NCI-H1694 (cell line): ENCODE measurements at regions not wholly inside any gene's neighbourhood (a gene's known extent, or its start where the extent isn't known, plus 50 kb on each side); places are given as distances from the start of the nearest gene placed in this dataset.
"Not testable (repeated sequence)": the region's sequence is repeated elsewhere in the genome, so short reads cannot be mapped to it uniquely, and the experiment has no call there.

Experiments used
- DNase-seq: peaks from one replicate; lab custom pipeline; 2025; lab: John Stamatoyannopoulos, UW

DNA sequence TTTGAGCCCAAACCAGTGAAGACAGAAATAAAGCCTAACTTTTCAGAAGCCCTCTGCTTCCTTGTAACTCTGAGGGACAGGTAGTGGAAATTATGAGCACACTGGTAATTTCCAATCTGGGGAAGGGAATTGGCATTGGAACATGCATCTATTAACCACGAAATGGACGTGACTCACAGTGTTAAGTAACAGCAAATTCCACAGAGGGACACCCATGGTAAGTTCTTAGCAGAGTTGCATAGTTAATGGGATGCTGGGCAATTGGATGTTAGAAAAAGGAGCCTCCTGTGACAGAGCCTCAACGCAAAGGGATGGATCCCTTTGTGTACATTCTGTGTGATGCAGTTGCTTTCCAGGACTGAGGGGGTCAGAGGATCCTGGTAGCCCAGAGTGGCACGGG lies 168.6 kb downstream of the SEMA6D start:
- DNase-seq: no peak

DNA sequence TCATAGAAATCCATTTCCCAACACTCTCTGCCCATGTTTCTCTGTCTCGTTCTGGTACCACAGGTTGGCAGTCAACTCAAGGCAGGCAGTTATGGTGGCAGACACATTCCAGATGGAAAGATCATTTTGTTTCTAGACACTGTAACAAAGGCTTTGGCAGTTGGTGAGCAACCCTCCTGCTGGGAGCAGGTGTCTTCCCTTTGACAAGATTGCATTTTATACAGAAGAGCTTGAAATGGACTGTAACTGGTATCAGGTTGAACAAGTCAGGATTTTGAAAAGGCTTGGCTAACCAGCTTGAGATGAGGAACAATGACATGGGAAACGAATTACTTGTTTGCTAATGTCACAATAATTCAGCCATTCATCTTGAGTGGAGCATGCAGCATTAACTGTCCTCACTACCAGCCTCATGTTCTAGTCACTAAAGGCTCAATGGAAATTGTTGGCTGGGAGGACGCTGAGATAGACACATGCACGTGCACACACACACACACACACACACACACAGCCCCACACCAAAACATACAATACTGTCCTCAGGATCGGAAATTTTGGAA lies 170.0 kb downstream of the SEMA6D start:
- DNase-seq: no peak

DNA sequence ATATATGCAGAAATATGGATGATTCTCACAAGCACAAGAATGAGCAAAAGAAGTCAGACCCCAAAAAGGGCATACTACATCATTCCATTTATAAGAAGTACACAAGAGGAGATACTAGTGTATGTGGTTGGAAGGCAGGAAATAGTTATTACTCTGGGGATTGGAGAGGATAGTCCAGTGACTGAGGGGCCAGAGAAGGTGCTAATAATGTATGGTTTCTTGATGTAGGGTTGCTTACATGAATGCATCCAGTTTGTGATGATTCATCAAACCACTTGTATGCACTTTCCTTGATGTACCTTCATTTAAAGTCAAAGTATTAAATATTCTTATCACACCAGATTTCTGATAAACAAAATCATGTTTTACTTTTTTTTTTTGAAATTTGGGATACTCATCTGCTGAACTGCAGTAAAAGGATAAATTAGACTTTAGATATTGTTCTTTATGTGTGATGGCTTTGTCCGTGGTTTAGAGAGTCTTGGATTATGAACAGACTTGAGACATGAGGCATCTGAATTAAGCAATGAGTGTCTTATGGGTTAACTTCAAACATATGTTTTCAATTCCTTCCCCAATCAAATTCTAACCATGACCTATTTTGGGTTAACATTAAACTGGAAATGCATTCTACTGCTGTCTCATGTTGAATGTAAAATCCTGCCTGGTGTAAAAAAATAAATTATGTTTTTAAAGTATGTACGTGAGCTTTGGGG lies 171.2 kb downstream of the SEMA6D start:
- DNase-seq: no peak

DNA sequence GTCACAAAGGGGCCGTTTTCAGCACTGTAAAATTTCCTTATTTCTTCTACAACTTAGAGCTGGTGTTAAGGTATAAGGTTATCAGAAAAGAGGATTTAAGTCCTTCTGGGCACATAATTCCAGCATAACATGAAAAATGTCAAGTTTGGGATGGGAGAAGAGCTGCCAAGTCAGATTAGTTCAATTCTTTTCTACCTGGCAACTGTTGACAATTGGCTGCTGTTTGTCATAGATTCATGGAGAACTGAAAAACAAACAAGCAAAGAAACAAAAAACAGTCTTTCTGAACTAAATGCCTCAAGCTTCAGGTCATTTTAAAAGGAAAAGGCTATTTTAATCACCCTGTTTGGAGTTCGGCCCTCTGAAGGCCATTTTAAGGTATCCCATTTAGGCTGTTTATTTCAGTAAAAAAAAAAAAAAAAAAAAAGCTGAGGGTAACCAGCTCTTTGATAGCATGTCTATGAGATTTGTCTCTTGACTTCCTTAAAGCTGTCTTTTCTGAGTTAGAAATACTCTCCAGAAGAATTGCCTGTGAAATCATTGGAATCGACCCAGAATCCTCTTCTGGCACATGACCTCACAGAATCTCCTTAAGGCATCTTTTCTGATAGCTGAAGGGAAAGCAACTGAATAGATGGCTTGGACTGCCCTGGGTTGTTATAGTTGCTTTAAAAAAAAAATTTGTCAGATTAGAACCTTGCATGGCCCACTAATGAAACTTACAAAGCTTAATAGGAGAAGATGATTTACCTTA lies 173.3 kb downstream of the SEMA6D start:
- DNase-seq: no peak

DNA sequence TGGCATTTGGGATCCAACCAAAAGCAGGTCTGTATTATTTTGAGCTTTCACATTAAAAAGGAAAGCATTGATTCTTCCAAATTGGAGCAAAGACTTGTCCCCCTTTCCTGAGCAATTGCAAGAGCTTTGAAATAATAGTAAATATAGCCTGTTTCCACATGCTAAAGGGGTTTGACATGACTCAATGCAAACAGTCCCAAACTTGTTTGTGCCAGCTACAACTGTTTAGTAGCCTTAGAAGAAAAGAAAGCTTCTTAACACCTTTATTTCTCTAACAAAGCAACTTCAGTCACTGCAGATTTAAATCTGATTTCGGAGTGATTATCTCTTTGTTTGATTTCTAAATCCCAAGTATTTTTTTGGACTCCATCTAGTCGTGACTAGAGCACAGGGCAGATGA lies 180.2 kb downstream of the SEMA6D start:
- no peak for DNase-seq

DNA sequence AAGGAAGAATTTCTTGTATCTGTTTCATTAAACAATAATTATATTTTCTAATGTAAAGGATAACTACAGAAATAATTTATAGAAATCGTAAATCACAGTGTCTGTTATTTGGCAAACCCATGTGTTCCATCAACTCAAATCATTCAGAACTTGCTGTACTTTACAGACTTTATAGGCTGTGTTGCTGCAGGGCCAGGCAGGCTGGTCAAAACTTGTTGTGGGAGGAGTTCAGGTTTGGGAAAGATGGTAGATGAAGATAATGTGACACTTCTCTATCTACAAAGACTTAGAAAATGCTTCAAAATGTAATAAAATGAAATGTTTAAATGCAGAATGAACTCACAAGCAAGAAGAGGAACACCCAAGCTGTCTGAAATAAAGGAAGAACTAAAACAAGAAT lies 183.4 kb downstream of the SEMA6D start:
- no peak for DNase-seq

DNA sequence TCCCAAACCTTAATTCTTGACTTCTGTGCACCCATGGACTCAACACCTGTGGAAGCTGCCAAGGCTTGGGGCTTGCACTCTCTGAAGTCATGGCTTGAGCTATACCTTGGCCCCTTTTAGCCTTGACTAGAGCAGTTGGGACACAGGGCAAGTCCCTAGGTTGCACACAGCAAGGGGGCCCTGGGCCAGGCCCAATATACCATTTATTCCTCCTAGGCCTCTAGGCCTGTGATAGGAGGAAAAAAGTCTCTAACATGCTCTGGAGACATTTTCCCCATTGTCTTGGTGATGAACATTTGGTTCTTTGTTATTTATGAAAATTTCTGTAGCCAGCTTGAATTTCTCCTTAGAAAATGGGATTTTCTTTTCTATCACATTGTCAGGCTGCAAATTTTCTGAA lies 186.1 kb downstream of the SEMA6D start:
- DNase-seq: no peak

DNA sequence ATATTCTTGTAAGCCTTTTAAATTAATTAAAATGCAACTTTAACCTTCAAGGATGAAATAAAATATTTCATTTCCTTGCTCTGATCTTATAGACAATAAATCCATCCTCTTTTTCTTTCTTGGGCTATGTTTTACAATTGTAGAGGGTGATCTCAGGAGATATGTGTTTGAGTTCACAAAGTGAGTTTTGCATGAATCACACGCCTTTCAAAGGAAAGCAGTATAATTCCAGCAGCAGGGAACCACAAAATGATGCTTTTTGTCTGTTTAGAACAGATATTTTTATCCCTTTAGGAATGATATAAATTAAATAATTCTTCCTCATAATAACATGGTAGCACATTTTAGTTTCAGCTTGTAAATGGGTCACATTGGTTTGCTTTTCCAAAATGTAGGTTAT lies 191.2 kb downstream of the SEMA6D start:
- no peak for DNase-seq

DNA sequence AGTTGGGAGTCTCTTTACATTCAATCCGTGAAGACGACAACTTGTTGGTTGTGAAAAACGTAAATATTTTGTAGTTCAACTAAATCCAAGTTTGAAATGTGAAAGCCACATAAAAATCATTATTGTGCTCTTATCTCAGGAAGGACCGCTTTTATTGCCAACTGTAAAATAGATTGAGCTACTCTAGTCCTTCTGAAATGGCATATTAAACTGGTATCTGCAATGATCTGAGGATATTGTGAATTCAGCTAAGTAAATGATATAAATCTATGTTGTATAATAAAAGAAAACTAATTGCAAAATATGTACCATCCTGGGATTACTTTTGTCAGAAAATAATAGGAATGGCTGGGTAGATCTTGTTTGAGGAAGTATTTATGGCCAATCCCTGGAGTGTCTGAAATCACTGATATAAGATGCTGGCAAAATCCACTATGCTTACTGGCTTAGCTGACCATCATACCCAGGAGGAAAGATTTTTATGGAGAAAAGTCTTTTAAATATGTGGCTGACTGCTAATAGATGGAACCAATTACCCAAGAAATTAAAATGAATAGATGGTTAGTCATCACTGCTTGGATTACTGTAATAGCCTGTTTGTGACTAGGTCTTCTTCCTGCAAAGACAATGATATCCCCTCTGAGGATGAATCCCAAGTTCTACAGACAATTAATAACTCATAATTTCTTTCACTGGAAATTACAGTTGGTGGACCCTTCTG lies 191.8 kb downstream of the SEMA6D start:
- no peak for DNase-seq

DNA sequence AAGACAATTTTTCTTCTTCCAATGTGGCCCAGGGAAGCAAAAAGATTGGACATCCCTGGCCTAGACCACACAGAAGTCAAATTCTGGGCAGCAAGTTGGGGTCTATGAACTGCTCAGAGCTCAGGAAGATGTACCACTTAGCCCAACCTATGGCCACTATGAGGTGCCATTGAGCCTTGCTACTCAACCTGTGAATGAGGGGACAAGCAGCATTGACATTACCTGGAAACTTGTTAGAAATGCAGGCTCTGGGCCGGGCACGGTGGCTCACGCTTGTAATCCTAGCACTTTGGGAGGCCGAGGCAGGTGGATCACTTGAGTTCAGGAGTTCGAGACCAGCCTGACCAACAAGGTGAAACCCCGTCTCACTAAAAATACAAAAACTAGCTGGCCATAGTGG lies 195.6 kb downstream of the SEMA6D start:
- not testable (repeated sequence) for DNase-seq

DNA sequence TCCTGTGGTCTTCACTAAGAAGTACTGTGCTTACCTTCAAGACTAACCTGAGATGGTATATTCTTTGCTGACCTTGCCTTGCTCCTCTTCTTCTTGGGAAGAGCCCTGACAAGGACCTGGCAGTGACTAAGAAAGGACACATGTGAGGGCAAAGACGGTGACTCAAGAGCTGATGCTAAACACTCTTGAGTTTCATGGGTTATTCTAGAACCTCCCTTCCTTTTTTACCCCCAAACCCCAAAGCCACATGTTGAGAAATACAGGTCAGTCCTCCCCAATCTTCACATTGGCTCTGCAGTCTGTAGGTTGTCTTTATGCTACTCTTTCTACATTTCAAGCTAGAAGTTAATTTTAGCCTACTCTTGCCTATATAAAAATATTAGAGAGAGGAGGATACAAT lies 200.6 kb downstream of the SEMA6D start:
- no peak for DNase-seq

DNA sequence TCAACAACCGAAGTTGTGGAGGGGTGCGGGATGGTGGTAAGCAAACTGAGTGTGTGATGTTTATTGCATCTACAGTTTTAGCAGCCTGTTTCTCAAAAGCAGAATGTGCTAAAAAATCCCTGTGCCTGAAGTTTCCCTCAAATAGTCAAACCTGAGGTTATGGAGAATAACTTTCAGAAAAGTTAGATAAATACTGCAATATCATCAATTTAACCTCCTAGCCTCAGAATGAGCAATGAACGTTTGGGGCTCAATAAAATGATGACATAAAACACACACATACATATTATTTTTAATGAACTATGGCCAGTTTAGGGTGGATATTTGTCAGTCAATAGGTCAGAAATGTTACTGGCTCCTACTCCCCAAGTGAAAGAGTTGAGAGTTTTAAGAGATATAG lies 201.6 kb downstream of the SEMA6D start:
- DNase-seq: no peak

DNA sequence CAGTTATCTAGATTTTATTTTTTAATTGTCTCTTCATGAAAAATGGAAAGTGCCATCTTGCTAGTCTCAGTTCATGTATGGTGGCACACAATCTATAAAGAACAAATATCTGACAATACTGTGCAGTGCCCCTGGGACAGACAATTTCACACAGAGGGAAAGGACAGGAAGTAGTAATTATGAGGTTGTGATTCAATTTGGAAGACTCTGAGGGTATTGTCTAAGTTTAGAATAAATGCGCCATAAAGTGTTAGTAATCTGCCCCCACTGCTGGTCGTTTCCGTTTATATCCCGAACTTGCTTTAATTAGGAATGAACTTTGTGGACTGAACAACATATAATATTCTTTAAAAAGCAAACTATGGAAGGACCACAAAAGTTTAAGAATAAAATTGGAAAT lies 196.4 kb upstream of the SLC24A5 start:
- DNase-seq: no peak

DNA sequence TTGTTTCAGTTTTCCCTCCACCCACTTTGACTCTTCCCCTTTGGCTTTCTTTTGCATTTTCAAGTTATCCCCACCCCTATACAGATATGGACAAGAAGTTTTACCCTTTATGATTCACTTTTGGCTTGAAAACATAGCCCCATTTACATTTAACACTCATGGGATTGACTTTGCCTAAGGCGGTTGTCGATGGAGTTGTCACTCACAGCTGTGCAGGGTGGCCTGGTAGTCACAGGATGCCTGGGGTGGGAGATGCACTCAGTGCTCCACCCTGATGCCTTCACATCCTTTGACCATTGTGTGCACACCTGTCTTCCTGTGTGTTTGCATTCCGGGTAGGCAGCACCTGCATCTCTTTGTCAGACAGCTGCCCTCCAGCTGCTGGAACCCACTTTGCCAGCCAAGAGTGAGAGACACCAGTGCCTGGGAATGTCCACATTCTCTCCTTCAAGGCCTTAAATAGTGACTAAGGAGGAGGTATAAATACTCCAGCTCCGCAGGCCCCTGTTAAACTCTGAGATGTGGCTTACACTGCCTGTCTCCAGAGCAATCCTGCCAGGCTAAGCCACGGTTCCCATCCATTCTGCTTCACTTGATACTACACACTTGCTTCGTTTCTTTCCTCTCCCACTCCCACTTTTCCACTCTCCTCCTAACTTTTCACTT lies 191.5 kb upstream of the SLC24A5 start:
- DNase-seq: no peak

DNA sequence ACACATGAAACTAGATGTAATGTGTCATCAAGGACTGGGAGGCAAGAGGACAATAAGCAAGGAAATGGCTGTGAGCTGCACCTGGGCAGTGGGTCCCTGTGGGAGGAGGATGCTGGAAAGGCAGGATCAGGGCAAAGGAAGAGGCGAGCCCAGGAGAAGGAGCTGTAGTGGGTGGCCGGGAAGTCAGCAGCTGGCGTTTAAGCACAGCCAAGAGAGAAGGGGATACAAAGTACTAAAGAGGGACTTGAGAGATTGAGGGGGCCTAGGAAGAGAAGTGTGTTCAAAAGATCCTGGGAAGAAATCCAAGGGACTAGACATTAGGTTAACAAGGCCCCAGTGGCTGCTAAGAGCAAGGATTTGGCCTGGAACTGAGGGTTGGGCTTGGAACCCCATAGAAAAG lies 188.5 kb upstream of the SLC24A5 start:
- no peak for DNase-seq

DNA sequence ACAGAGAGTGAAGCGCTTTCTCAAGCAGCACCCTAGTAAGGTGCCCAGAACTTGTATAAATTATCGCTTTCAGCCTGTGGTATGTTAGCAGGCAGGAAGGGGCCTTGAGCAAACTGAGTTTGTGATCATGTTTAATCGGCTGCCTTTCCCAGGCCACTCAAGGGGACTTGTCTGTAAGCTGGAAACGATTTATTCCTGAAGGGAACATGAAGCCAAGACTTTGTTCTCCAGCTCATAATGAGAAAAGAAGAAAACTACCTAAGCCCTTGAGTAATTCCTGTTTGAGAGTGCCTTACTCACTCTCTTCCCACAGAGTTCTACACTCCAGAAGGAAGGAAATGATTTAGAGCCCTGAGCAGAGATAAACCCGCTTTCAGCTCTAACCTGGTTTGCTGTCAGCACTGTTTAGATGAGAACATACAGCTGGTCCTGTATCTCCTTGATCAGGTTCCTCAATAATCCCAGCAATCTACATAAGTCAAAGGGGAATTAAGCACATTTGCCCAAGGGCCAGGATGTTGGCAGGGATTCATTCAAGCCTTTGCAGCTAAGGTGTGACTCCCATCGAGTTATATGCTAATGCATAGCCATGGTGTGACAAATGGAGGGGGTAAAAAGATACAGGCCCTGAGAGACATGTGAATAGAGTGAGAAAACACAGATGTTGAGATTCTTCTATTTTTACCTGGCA lies 187.7 kb upstream of the SLC24A5 start:
- no peak for DNase-seq

DNA sequence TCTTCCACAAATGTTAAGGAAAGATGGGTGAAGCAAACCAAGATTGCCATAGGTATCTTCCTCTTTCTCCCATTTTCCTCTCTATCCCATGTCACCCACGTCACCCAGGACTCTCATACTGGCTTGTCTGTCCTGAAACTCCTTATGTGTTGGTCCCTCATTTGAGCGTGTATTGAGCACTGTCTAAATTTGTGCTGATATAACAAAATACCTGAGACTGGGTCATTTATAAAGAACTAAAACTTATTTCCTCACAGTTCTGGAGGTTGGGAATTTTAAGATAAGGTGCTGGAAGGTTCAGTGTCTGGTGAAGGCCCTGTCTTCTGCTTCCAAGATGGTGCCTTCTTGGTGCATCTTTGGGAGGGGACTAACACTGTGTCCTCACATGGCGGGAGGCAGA lies 186.9 kb upstream of the SLC24A5 start:
- no peak for DNase-seq

DNA sequence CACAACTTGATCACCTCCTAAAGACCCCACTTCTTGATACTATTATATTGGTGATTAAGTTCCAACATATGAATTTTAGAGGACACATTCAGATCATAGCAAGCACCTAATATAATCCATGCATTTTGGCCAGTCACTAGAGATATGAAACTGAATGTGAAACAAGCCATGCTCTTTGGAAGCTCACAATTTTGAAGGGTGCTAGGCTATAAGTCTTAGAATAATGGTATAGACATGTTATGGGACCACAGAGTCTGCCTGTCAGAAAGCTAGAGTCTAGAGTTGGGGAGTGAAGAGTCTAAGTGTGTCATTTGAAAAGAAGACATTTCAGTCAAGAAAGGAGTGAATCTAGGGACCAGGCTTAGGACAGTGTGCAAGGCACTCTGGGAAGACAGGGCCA lies 186.4 kb upstream of the SLC24A5 start:
- DNase-seq: no peak

DNA sequence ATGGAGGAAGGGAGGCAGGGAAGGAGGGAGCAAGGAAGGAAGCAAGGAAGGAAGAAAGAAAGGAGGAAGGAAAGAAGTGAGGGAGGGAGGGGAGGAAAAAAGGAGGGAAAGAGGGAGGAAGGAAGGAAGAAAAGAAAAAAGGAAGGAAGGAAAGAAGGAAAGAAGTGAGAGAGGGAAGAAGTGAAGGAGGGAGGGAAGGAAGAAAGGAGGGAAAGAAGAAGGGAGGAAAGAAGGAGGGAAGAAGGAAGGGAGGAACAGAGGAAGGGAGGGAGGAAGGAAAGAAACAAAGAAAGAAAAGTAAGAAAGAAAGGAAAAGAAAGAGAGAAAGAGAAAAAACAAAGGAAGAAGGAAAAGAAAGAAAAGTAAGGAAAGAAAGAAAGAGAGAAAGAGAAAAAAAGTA lies 183.0 kb upstream of the SLC24A5 start:
- DNase-seq: no peak

DNA sequence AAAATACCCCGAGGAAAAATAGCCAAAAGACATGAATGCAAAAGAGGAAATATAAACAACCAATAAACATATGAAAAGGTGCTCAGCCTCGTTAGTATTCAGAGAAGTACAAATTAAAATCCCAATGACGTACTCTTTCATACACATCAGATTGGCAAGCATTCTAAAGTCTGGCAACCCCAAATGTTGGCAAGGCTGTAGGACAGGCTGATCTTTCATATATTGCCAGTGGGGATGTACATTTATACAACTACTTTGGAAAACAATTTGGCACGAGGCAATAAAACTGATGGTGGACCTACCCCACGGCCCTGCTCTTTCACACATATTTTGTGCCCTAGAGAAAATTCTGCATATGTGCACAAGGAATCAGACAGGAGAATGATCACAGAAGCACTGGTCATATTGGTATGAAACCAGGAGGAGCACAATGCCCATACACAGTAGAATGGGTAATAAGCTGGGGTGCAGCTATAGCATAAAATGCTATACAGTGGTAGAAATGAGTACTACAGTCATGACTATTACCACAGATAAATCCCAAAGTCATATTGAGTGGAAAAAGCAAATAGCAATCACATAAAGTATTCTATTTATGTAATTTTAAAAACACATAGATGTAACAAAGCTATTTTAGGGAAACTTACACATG lies 176.0 kb upstream of the SLC24A5 start:
- DNase-seq: no peak
